ENCODE measurements at regions not wholly inside any gene's neighbourhood (a gene's known extent, or its start where the extent isn't known, plus 50 kb on each side); places are given as distances from the start of the nearest gene placed in this dataset.

GRCh38 chr1:194476351-194476750 lies 1289.9 kb upstream of the B3GALT2 start:
- TF ChIP-seq POLR2AphosphoS5 (IDR thresholded peaks at IDR 0.05; ENCODE audit: insufficient read depth, low read depth, low read length): no peak
- no peak for TF ChIP-seq EZH2 (IDR thresholded peaks at IDR 0.05; ENCODE audit: borderline replicate concordance, low read depth, low read length, severe bottlenecking)
- TF ChIP-seq CTCF (IDR thresholded peaks at IDR 0.05; ENCODE audit: extremely low read depth in 1 of 2, insufficient read depth in 1 of 2, low read depth in 1 of 2, low read length in 2 of 2): no peak
- no peak for TF ChIP-seq MAX (IDR thresholded peaks at IDR 0.05; ENCODE audit: insufficient read depth, insufficient read length)
- no peak for TF ChIP-seq JUN (IDR thresholded peaks at IDR 0.05; ENCODE audit: borderline replicate concordance, insufficient read depth, insufficient read length, low read depth)
- no peak for TF ChIP-seq POLR2A (IDR thresholded peaks at IDR 0.05; ENCODE audit: low read depth, low read length)
- TF ChIP-seq FOS (IDR thresholded peaks at IDR 0.05; ENCODE audit: borderline replicate concordance, insufficient read depth, low read length): no peak
- no peak for TF ChIP-seq MYC (IDR thresholded peaks at IDR 0.05; ENCODE audit: low read depth, low read length)
- TF ChIP-seq GATA2 (IDR thresholded peaks at IDR 0.05; ENCODE audit: insufficient read depth, insufficient read length, low read depth, low read length): no peak
